GM23338 (cell line): ENCODE measurements at regions not wholly inside any gene's neighbourhood (a gene's known extent, or its start where the extent isn't known, plus 50 kb on each side); places are given as distances from the start of the nearest gene placed in this dataset.
A peak's percentile ranks its signal among the peaks of the same experiment; 100 is the strongest.

Experiments used
- ATAC-seq: fragments of 200-7000 bp; cut with Tn5 transposase; 3 replicates; pipeline ENCODE4 v1.9.1; 2020
- DNase-seq: peaks from one replicate; pipeline ENCODE4 v3.0.0-alpha.2; 2015; ENCODE audit warnings: low spot score
- H2AFZ ChIP-seq: fragments of 200-600 bp; sonication (generic); 2 replicates; pipeline ENCODE4 v1.8.0; 2016; ENCODE audit warnings: antibody characterized with exemption, mild to moderate bottlenecking, moderate library complexity
- H3F3A ChIP-seq: fragments of 200-600 bp; sonication (generic); replicated peaks from 2 replicates; pipeline ENCODE4 v1.8.0; 2017; ENCODE audit warnings: antibody characterized with exemption, mixed run types, low read depth
- H3K27ac ChIP-seq: fragments of 200-600 bp; sonication (generic); 2 replicates; pipeline ENCODE4 v1.6.1; 2016; ENCODE audit warnings: low read depth
- H3K27me3 ChIP-seq: fragments of 200-600 bp; sonication (generic); 2 replicates; pipeline ENCODE4 v1.8.0; 2016; ENCODE audit warnings: mild to moderate bottlenecking, mixed run types, moderate library complexity; ENCODE audit not compliant: insufficient read depth
- H3K36me3 ChIP-seq: fragments of 200-600 bp; sonication (generic); 2 replicates; pipeline ENCODE4 v1.8.0; 2016; ENCODE audit warnings: mild to moderate bottlenecking; ENCODE audit not compliant: insufficient read depth
- H3K4me1 ChIP-seq: fragments of 200-600 bp; sonication (generic); 2 replicates; pipeline ENCODE4 v1.8.0; 2016; ENCODE audit warnings: mild to moderate bottlenecking, moderate library complexity; ENCODE audit not compliant: insufficient read depth
- H3K4me2 ChIP-seq: fragments of 200-600 bp; sonication (generic); 2 replicates; pipeline ENCODE4 v1.7.1; 2017; ENCODE audit warnings: mixed run types
- H3K4me3 ChIP-seq: fragments of 200-600 bp; sonication (generic); 2 replicates; pipeline ENCODE4 v1.6.1; 2016; ENCODE audit warnings: mixed run types
- H3K79me2 ChIP-seq: fragments of 200-600 bp; sonication (generic); replicated peaks from 2 replicates; pipeline ENCODE4 v1.8.0; 2017; ENCODE audit warnings: mild to moderate bottlenecking; ENCODE audit not compliant: insufficient read depth
- H3K9me2 ChIP-seq: fragments of 200-600 bp; sonication (generic); 2 replicates; pipeline ENCODE4 v1.8.0; 2017; ENCODE audit not compliant: insufficient read depth
- H4K20me1 ChIP-seq: fragments of 200-600 bp; sonication (generic); replicated peaks from 2 replicates; pipeline ENCODE4 v1.8.0; 2017; ENCODE audit warnings: mild to moderate bottlenecking; ENCODE audit not compliant: insufficient read depth
- H3K27ac Mint-ChIP-seq: 2 replicates; pipeline ENCODE4 v1.8.0; 2020; ENCODE audit warnings: inconsistent platforms, mild to moderate bottlenecking, moderate library complexity, mixed read lengths
- H3K27me3 Mint-ChIP-seq: 3 replicates; pipeline ENCODE4 v1.8.0; 2022; ENCODE audit warnings: low read depth, mild to moderate bottlenecking, moderate library complexity, mixed read lengths, inconsistent platforms; ENCODE audit not compliant: insufficient read depth, poor library complexity
- H3K36me3 Mint-ChIP-seq: 3 replicates; pipeline ENCODE4 v1.8.0; 2021; ENCODE audit warnings: low read depth, mild to moderate bottlenecking, inconsistent platforms, moderate library complexity, mixed read lengths
- H3K4me1 Mint-ChIP-seq: 3 replicates; pipeline ENCODE4 v1.8.0; 2020; ENCODE audit warnings: mild to moderate bottlenecking, inconsistent platforms, mixed read lengths
- H3K4me3 Mint-ChIP-seq: 3 replicates; pipeline ENCODE4 v1.8.0; 2021; ENCODE audit warnings: moderate library complexity, mild to moderate bottlenecking, inconsistent platforms, mixed read lengths
- H3K9me3 Mint-ChIP-seq: 3 replicates; pipeline ENCODE4 v1.8.0; 2020; ENCODE audit warnings: moderate library complexity, mild to moderate bottlenecking, inconsistent platforms, mixed read lengths
- EZH2 ChIP-seq: fragments of 200-600 bp; sonication (generic); IDR thresholded peaks from one replicate; pipeline ENCODE4 v1.8.0; 2017; ENCODE audit warnings: antibody characterized with exemption, mild to moderate bottlenecking, low read depth; ENCODE audit not compliant: unreplicated experiment
- JUNB ChIP-seq: IDR thresholded peaks from one replicate; pipeline ENCODE4 v1.6.1; 2016; ENCODE audit warnings: antibody characterized with exemption; ENCODE audit not compliant: unreplicated experiment
- STAT1 ChIP-seq: IDR thresholded peaks from one replicate; pipeline ENCODE4 v1.6.1; 2016; ENCODE audit warnings: antibody characterized with exemption; ENCODE audit not compliant: unreplicated experiment
- ZNF331 ChIP-seq: fragments of 250-450 bp; sonication (Bioruptor Pico); IDR thresholded peaks from 2 replicates; pipeline ENCODE4 v1.5.0; 2020; ENCODE audit warnings: low read depth, mild to moderate bottlenecking, moderate library complexity
- TF ChIP-seq, protein P1 (sequence below), 2 experiments: fragments of 200-600 bp in 1 of 2; sonication (generic) in 1 of 2; conservative IDR thresholded peaks; 2 replicates each; pipeline versions ENCODE4 v1.5.1 to v1.6.1; 2016 to 2017; ENCODE audit warnings: antibody characterized with exemption in 2 of 2, low read depth in 2 of 2, mild to moderate bottlenecking in 2 of 2, moderate library complexity in 1 of 2
- TF ChIP-seq, protein P2 (sequence below): fragments of 250-450 bp; sonication (Bioruptor Pico); IDR thresholded peaks from 2 replicates; pipeline ENCODE4 v1.5.0; 2020; ENCODE audit warnings: mild to moderate bottlenecking, moderate library complexity
- TF ChIP-seq, protein P3 (sequence below): IDR thresholded peaks from one replicate; pipeline ENCODE4 v1.6.1; 2018; ENCODE audit warnings: antibody characterized with exemption; ENCODE audit not compliant: unreplicated experiment
- TF ChIP-seq, protein P4 (sequence below): IDR thresholded peaks from 2 replicates; pipeline ENCODE4 v1.6.1; 2016; ENCODE audit warnings: antibody characterized with exemption

DNA sequence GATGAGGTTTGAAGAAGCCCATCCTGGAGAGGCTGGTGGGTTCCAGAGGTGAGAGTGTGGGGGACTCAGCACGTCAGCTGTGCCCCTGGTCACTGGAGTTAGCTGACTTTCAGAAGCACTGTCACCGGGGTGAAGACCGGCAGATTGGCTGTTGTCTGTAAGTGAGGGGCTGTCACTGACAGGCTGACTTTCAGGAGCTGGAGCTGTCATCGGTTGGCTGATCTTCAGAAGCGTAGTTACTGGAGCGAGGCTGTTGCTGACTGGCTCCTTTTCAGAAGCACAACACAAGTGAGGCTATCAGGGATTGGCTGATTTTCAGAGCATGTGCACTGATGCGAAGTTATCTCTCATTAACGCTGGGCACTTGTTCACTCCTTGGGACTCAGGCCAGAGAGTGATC is 738.4 kb upstream of the ID2 start (continued):
- TF ChIP-seq, protein P1, sequence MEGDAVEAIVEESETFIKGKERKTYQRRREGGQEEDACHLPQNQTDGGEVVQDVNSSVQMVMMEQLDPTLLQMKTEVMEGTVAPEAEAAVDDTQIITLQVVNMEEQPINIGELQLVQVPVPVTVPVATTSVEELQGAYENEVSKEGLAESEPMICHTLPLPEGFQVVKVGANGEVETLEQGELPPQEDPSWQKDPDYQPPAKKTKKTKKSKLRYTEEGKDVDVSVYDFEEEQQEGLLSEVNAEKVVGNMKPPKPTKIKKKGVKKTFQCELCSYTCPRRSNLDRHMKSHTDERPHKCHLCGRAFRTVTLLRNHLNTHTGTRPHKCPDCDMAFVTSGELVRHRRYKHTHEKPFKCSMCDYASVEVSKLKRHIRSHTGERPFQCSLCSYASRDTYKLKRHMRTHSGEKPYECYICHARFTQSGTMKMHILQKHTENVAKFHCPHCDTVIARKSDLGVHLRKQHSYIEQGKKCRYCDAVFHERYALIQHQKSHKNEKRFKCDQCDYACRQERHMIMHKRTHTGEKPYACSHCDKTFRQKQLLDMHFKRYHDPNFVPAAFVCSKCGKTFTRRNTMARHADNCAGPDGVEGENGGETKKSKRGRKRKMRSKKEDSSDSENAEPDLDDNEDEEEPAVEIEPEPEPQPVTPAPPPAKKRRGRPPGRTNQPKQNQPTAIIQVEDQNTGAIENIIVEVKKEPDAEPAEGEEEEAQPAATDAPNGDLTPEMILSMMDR (conservative IDR thresholded peaks at IDR 0.05; ENCODE audit: low read depth in 2 of 2), result no peak
- TF ChIP-seq STAT1, result no peak
- TF ChIP-seq, protein P2, sequence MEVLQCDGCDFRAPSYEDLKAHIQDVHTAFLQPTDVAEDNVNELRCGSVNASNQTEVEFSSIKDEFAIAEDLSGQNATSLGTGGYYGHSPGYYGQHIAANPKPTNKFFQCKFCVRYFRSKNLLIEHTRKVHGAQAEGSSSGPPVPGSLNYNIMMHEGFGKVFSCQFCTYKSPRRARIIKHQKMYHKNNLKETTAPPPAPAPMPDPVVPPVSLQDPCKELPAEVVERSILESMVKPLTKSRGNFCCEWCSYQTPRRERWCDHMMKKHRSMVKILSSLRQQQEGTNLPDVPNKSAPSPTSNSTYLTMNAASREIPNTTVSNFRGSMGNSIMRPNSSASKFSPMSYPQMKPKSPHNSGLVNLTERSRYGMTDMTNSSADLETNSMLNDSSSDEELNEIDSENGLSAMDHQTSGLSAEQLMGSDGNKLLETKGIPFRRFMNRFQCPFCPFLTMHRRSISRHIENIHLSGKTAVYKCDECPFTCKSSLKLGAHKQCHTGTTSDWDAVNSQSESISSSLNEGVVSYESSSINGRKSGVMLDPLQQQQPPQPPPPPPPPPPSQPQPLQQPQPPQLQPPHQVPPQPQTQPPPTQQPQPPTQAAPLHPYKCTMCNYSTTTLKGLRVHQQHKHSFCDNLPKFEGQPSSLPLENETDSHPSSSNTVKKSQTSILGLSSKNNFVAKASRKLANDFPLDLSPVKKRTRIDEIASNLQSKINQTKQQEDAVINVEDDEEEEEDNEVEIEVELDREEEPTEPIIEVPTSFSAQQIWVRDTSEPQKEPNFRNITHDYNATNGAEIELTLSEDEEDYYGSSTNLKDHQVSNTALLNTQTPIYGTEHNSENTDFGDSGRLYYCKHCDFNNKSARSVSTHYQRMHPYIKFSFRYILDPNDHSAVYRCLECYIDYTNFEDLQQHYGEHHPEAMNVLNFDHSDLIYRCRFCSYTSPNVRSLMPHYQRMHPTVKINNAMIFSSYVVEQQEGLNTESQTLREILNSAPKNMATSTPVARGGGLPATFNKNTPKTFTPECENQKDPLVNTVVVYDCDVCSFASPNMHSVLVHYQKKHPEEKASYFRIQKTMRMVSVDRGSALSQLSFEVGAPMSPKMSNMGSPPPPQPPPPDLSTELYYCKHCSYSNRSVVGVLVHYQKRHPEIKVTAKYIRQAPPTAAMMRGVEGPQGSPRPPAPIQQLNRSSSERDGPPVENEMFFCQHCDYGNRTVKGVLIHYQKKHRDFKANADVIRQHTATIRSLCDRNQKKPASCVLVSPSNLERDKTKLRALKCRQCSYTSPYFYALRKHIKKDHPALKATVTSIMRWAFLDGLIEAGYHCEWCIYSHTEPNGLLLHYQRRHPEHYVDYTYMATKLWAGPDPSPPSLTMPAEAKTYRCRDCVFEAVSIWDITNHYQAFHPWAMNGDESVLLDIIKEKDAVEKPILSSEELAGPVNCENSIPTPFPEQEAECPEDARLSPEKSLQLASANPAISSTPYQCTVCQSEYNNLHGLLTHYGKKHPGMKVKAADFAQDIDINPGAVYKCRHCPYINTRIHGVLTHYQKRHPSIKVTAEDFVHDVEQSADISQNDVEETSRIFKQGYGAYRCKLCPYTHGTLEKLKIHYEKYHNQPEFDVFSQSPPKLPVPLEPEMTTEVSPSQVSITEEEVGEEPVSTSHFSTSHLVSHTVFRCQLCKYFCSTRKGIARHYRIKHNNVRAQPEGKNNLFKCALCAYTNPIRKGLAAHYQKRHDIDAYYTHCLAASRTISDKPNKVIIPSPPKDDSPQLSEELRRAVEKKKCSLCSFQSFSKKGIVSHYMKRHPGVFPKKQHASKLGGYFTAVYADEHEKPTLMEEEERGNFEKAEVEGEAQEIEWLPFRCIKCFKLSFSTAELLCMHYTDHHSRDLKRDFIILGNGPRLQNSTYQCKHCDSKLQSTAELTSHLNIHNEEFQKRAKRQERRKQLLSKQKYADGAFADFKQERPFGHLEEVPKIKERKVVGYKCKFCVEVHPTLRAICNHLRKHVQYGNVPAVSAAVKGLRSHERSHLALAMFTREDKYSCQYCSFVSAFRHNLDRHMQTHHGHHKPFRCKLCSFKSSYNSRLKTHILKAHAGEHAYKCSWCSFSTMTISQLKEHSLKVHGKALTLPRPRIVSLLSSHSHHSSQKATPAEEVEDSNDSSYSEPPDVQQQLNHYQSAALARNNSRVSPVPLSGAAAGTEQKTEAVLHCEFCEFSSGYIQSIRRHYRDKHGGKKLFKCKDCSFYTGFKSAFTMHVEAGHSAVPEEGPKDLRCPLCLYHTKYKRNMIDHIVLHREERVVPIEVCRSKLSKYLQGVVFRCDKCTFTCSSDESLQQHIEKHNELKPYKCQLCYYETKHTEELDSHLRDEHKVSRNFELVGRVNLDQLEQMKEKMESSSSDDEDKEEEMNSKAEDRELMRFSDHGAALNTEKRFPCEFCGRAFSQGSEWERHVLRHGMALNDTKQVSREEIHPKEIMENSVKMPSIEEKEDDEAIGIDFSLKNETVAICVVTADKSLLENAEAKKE, result no peak

DNA sequence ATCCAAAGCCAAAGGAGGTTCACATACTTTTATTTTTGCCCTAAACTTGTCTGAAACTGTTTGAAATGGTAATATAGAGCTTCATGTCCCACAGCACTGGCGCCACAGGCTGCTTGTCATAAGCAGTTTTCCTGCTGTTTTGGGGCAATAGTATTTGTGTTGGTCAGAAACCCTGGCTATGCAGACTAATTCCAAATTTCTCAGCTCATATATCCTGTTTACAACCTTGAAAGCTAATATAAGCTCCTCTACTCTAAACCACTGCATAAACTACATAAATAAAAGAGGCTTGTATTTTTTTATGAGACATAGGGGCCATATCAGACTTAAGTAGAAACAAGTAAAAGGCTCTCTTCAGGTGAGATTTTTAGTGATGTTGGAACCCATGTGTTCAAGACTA is 736.8 kb upstream of the ID2 start:
- no peak for ATAC-seq
- H3K4me3 ChIP-seq, result no peak overlapping the region
- TF ChIP-seq, protein P3, sequence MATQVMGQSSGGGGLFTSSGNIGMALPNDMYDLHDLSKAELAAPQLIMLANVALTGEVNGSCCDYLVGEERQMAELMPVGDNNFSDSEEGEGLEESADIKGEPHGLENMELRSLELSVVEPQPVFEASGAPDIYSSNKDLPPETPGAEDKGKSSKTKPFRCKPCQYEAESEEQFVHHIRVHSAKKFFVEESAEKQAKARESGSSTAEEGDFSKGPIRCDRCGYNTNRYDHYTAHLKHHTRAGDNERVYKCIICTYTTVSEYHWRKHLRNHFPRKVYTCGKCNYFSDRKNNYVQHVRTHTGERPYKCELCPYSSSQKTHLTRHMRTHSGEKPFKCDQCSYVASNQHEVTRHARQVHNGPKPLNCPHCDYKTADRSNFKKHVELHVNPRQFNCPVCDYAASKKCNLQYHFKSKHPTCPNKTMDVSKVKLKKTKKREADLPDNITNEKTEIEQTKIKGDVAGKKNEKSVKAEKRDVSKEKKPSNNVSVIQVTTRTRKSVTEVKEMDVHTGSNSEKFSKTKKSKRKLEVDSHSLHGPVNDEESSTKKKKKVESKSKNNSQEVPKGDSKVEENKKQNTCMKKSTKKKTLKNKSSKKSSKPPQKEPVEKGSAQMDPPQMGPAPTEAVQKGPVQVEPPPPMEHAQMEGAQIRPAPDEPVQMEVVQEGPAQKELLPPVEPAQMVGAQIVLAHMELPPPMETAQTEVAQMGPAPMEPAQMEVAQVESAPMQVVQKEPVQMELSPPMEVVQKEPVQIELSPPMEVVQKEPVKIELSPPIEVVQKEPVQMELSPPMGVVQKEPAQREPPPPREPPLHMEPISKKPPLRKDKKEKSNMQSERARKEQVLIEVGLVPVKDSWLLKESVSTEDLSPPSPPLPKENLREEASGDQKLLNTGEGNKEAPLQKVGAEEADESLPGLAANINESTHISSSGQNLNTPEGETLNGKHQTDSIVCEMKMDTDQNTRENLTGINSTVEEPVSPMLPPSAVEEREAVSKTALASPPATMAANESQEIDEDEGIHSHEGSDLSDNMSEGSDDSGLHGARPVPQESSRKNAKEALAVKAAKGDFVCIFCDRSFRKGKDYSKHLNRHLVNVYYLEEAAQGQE, result no peak
- TF ChIP-seq ZNF331 (CRISPR knock-in tag) (no peak), JUNB (no peak), EZH2 (no peak)
- TF ChIP-seq, protein P4, sequence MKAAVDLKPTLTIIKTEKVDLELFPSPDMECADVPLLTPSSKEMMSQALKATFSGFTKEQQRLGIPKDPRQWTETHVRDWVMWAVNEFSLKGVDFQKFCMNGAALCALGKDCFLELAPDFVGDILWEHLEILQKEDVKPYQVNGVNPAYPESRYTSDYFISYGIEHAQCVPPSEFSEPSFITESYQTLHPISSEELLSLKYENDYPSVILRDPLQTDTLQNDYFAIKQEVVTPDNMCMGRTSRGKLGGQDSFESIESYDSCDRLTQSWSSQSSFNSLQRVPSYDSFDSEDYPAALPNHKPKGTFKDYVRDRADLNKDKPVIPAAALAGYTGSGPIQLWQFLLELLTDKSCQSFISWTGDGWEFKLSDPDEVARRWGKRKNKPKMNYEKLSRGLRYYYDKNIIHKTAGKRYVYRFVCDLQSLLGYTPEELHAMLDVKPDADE, result no peak
- TF ChIP-seq, protein P1 (conservative IDR thresholded peaks at IDR 0.05; ENCODE audit: low read depth in 2 of 2), result no peak

More for the DNA sequence above, 736.8 kb upstream of the ID2 start:
- Histone ChIP-seq H3K4me1 (no peaks in the 10 kb centered on the region), H4K20me1 (no peaks in the 10 kb centered on the region), H3K9me2 (peaks cover 16% of the 10 kb centered on the region), H3F3A (no peaks in the 10 kb centered on the region), H3K36me3 (no peaks in the 10 kb centered on the region), H2AFZ (peak overlapping the region; percentile 11; the same call in 1 of the 2 replicates), H3K79me2 (no peaks in the 10 kb centered on the region), H3K4me2 (no peak overlapping the region), H3K27ac (no peak overlapping the region), H3K27me3 (no peaks in the 10 kb centered on the region)
- no peaks in the 10 kb centered on the region; the same call in 2 of the 3 replicates for H3K9me3 Mint-ChIP-seq
- H3K4me3 Mint-ChIP-seq, result no peak overlapping the region
- no peaks in the 10 kb centered on the region for H3K27me3 Mint-ChIP-seq
- H3K36me3 Mint-ChIP-seq, result no peaks in the 10 kb centered on the region
- H3K27ac Mint-ChIP-seq, result no peak overlapping the region
- H3K4me1 Mint-ChIP-seq, result no peaks in the 10 kb centered on the region
- DNase-seq, result no peak
